ENCODE measurements at regions not wholly inside any gene's neighbourhood (a gene's known extent, or its start where the extent isn't known, plus 50 kb on each side); places are given as distances from the start of the nearest gene placed in this dataset.

DNA sequence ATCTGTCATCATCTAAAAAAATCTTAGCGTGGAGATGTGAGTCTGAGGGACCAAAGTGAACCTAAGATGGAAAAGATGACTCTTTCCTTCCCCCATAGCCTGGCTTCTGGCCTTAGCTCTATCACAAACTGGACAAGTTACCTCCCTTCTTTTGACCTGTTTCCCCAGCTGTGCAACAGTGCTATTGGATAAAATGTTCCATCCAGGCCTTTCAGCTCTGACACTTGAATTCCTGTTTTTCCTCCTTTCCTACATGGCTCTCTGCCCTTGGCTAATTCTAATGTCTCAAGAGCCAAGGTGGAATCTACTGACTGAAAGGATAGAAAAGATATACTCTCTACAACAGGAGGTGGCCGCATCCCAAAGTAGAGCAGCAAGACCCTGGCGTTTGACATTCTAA is 84.5 kb upstream of the ARHGEF9 start:
- no peak for DNase-seq

DNA sequence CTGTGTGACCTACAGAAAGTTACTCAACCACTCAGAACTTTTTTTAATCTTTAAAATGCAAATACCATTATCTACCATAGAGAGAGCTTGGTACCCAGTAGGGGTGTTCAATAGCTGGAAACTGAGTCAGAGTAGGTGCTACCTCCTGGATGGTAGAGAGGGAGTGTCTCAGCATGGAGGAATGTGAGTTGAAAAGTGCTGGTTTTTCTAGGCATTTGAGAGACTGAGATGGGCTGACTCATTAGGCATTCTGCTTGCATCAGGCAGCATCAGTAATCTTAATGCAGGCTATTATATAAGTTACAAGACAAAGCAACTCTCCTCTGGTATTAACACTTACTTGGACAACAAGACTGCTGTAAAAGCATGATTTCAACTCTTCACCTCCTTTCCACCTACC is 70.9 kb upstream of the ARHGEF9 start:
- DNase-seq, result no peak

DNA sequence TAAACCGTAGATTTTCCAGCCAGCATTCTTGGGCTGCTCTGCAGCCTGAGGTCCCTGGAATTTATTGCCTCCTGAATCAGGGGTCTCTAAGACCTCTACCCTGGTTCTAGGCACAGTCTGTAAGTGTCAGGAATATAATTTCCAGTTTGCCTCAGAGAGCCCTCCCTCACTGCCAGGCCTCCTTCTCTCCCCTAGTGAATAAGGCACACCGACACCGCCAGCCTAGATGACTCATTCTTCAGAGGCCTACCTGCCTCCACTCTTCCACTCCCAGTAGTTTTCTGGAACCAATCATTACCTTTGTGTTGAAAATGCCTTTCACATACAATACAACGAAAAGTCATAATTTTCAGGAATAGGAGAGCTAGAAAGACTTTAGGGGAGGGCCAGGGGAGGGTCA is 50.3 kb upstream of the ARHGEF9 start:
- DNase-seq, result no peak
